Liver (tissue), 7 donors: ENCODE measurements at regions not wholly inside any gene's neighbourhood (a gene's known extent, or its start where the extent isn't known, plus 50 kb on each side); places are given as distances from the start of the nearest gene placed in this dataset.

Experiments
- DNase-seq: peaks from one replicate; pipeline ENCODE4 v3.0.0-alpha.2; 2017; ENCODE audit warnings: low spot score
- H3K27ac ChIP-seq, 2 donors: one replicate each; pipeline ENCODE4 v1.7.0; 2013; ENCODE audit warnings: inconsistent platforms in 2 of 2, low read length in 2 of 2, control low read depth in 1 of 2, low read depth in 1 of 2, mild to moderate bottlenecking in 1 of 2
- H3K27me3 ChIP-seq, 4 donors: one replicate each; pipeline versions ENCODE4 v1.6.1 to v1.7.0; 2013; ENCODE audit warnings: low read length in 3 of 4, inconsistent platforms in 1 of 4, mild to moderate bottlenecking in 1 of 4, moderate library complexity in 1 of 4; ENCODE audit not compliant: control insufficient read depth in 4 of 4, insufficient read depth in 4 of 4
- H3K36me3 ChIP-seq, 4 donors: one replicate each; pipeline versions ENCODE4 v1.6.1 to v1.7.0; 2013; ENCODE audit warnings: low read length in 3 of 4, mild to moderate bottlenecking in 3 of 4, low read depth in 1 of 4, moderate library complexity in 1 of 4; ENCODE audit not compliant: control insufficient read depth in 4 of 4, insufficient read depth in 3 of 4
- H3K4me1 ChIP-seq, 4 donors: one replicate each; pipeline versions ENCODE4 v1.6.1 to v1.7.0; 2013; ENCODE audit warnings: low read length in 3 of 4, mild to moderate bottlenecking in 3 of 4, moderate library complexity in 1 of 4; ENCODE audit not compliant: control insufficient read depth in 4 of 4, insufficient read depth in 4 of 4
- H3K4me3 ChIP-seq, 3 donors: one replicate each; pipeline versions ENCODE4 v1.6.1 to v1.7.0; 2013; ENCODE audit warnings: low read length in 3 of 3, control low read depth in 1 of 3, low read depth in 1 of 3, mild to moderate bottlenecking in 1 of 3
- H3K9ac ChIP-seq, 2 donors: one replicate each; pipeline ENCODE4 v1.7.0; 2013; ENCODE audit warnings: low read length in 2 of 2, mild to moderate bottlenecking in 2 of 2, moderate library complexity in 2 of 2, control low read depth in 1 of 2, low read depth in 1 of 2
- H3K9me3 ChIP-seq, 4 donors: one replicate each; pipeline versions ENCODE4 v1.6.1 to v1.7.0; 2013; ENCODE audit warnings: low read length in 3 of 4; ENCODE audit not compliant: control insufficient read depth in 4 of 4
- ATF3 ChIP-seq: IDR thresholded peaks from 2 replicates; pipeline ENCODE4 v1.6.1; 2016; ENCODE audit warnings: antibody characterized with exemption
- FOXA1 ChIP-seq: IDR thresholded peaks from 2 replicates; pipeline ENCODE4 v1.6.1; 2016; ENCODE audit warnings: antibody characterized with exemption
- GABPA ChIP-seq, 2 donors: IDR thresholded peaks in 1 of 2; conservative IDR thresholded peaks in 1 of 2; 2 replicates each; pipeline ENCODE4 v1.6.1; 2016; ENCODE audit warnings: antibody characterized with exemption in 2 of 2, mild to moderate bottlenecking in 1 of 2, moderate library complexity in 1 of 2
- HNF4A ChIP-seq, 2 donors: conservative IDR thresholded peaks; 2 replicates each; pipeline ENCODE4 v1.6.1; 2016; ENCODE audit warnings: antibody characterized with exemption in 2 of 2, mild to moderate bottlenecking in 2 of 2
- JUND ChIP-seq, 2 donors: IDR thresholded peaks; 2 replicates each; pipeline ENCODE4 v1.6.1; 2016; ENCODE audit warnings: antibody characterized with exemption in 2 of 2
- MAX ChIP-seq: IDR thresholded peaks from 2 replicates; pipeline ENCODE4 v1.6.1; 2016; ENCODE audit warnings: antibody characterized with exemption
- NR2F2 ChIP-seq: IDR thresholded peaks from 2 replicates; pipeline ENCODE4 v1.6.1; 2016; ENCODE audit warnings: antibody characterized with exemption
- RAD21 ChIP-seq, 2 donors: IDR thresholded peaks; 2 replicates each; pipeline ENCODE4 v1.6.1; 2016; ENCODE audit warnings: antibody characterized with exemption in 2 of 2, mild to moderate bottlenecking in 2 of 2
- REST ChIP-seq: IDR thresholded peaks from 2 replicates; pipeline ENCODE4 v1.6.1; 2016; ENCODE audit warnings: antibody characterized with exemption, mild to moderate bottlenecking
- RXRA ChIP-seq, 2 donors: IDR thresholded peaks; 2 replicates each; pipeline ENCODE4 v1.6.1; 2017 to 2018; ENCODE audit warnings: antibody characterized with exemption in 2 of 2, mild to moderate bottlenecking in 1 of 2
- SP1 ChIP-seq: IDR thresholded peaks from 2 replicates; pipeline ENCODE4 v1.6.1; 2018; ENCODE audit warnings: antibody characterized with exemption, mild to moderate bottlenecking
- YY1 ChIP-seq: IDR thresholded peaks from 2 replicates; pipeline ENCODE4 v1.6.1; 2016; ENCODE audit warnings: antibody characterized with exemption, mild to moderate bottlenecking
- WGBS: extraction: QIAGEN DNeasy Blood & Tissue Kit; methylation state at CpG from one replicate; pipeline ENCODE4 v1.1.7; 2013; 5-methylcytosine and 5-hydroxymethylcytosine counted together
- donor health status: healthy.
- donor health status: healthy.
- donor health status: healthy.
- donor health status: healthy.

GRCh38 chr3:88816445-88816844, 291.0 kb upstream of the EPHA3 start:
- 71% methylated on average over 4 of the region's 4 CpGs for WGBS
- Histone ChIP-seq H3K27ac (no peak overlapping the region), H3K36me3 (no peaks in the 10 kb centered on the region), H3K4me1 (no peaks in the 10 kb centered on the region), H3K4me3 (no peak overlapping the region), H3K9ac (no peak overlapping the region), H3K9me3 (peaks cover 0 to 3% (median 0%) of the 10 kb centered on the region in 4 donors), H3K27me3 (peaks cover 0 to 2% (median 0%) of the 10 kb centered on the region in 4 donors)
- DNase-seq = no peak
- TF ChIP-seq HNF4A (conservative IDR thresholded peaks at IDR 0.05) (no peak), YY1 (no peak), FOXA1 (no peak), REST (no peak), ATF3 (no peak), MAX (no peak)

GRCh38 chr3:88824666-88825564, 282.5 kb upstream of the EPHA3 start:
- TF ChIP-seq YY1 (no peak), ATF3 (no peak)
- H3K4me3 ChIP-seq = no peak overlapping the region
- WGBS = 75% methylated on average over 5 of the region's 5 CpGs
- no peaks in the 10 kb centered on the region for H3K27me3 ChIP-seq
- no peak overlapping the region for H3K9ac ChIP-seq
- H3K9me3 ChIP-seq = peaks cover 0 to 3% (median 0%) of the 10 kb centered on the region in 4 donors
- no peaks in the 10 kb centered on the region for H3K4me1 ChIP-seq
- no peaks in the 10 kb centered on the region for H3K36me3 ChIP-seq
- no peak for DNase-seq
- no peak overlapping the region for H3K27ac ChIP-seq

- Histone ChIP-seq H3K4me1 (no peaks in the 10 kb centered on the region), H3K9ac (no peak overlapping the region), H3K27ac (no peak overlapping the region), H3K36me3 (no peaks in the 10 kb centered on the region), H3K27me3 (no peaks in the 10 kb centered on the region), H3K4me3 (no peak overlapping the region), H3K9me3 (no peaks in the 10 kb centered on the region)
- TF ChIP-seq RXRA (IDR thresholded peaks at IDR 0.05) (no peak), GABPA (IDR thresholded peaks at IDR 0.05 in 1 of 2, conservative IDR thresholded peaks at IDR 0.05 in 1 of 2) (no peak), YY1 (no peak), SP1 (no peak), REST (no peak), ATF3 (no peak), FOXA1 (no peak), HNF4A (conservative IDR thresholded peaks at IDR 0.05) (no peak), RAD21 (IDR thresholded peaks at IDR 0.05) (no peak), NR2F2 (no peak), MAX (no peak), JUND (IDR thresholded peaks at IDR 0.05) (no peak)
- no peak for DNase-seq
- 43% methylated on average over 2 of the region's 2 CpGs for WGBS
These were observed 279.0 kb upstream of the EPHA3 start for GRCh38 chr3:88828466-88828865.
